GM21717 (cell line): ENCODE measurements at regions not wholly inside any gene's neighbourhood (a gene's known extent, or its start where the extent isn't known, plus 50 kb on each side); places are given as distances from the start of the nearest gene placed in this dataset.
"Not testable (repeated sequence)": the region's sequence is repeated elsewhere in the genome, so short reads cannot be mapped to it uniquely, and the experiment has no call there.

Source experiments
- ATAC-seq: cut with Tn5 transposase; IDR thresholded peaks from one replicate; pipeline ENCODE4 v1.9.1; 2021; ENCODE audit warnings: mild to moderate bottlenecking, moderate library complexity; ENCODE audit not compliant: unreplicated experiment

- no peak for ATAC-seq
Measured at GRCh38 chr9:1115370-1115769, 65.2 kb downstream of the DMRT2 start.

- no peak for ATAC-seq
Measured at GRCh38 chr9:1117439-1117838, 67.3 kb downstream of the DMRT2 start.

- no peak for ATAC-seq
Measured at GRCh38 chr9:1120500-1121165, 70.5 kb downstream of the DMRT2 start.

- ATAC-seq = no peak
Measured at GRCh38 chr9:1125741-1126140, 75.6 kb downstream of the DMRT2 start.

GRCh38 chr9:1128046-1128445 is 77.9 kb downstream of the DMRT2 start:
- ATAC-seq = no peak

- no peak for ATAC-seq
Measured at GRCh38 chr9:1129382-1129781, 79.2 kb downstream of the DMRT2 start.

- ATAC-seq = no peak
Measured at GRCh38 chr9:1140057-1140456, 89.9 kb downstream of the DMRT2 start.

GRCh38 chr9:1151691-1152090 is 101.5 kb downstream of the DMRT2 start:
- no peak for ATAC-seq

GRCh38 chr9:1152171-1152570 is 102.0 kb downstream of the DMRT2 start:
- no peak for ATAC-seq

- ATAC-seq = no peak
Measured at GRCh38 chr9:1154739-1155138, 104.6 kb downstream of the DMRT2 start.

GRCh38 chr9:1155602-1156001 is 105.4 kb downstream of the DMRT2 start:
- no peak for ATAC-seq

- ATAC-seq = no peak
Measured at GRCh38 chr9:1156794-1157550, 106.8 kb downstream of the DMRT2 start.

GRCh38 chr9:1157836-1158235 is 107.7 kb downstream of the DMRT2 start:
- ATAC-seq = no peak

GRCh38 chr9:1170918-1171317 is 120.8 kb downstream of the DMRT2 start:
- no peak for ATAC-seq

GRCh38 chr9:1171546-1171945 is 121.4 kb downstream of the DMRT2 start:
- ATAC-seq = no peak

- no peak for ATAC-seq
Measured at GRCh38 chr9:1173211-1173610, 123.1 kb downstream of the DMRT2 start.

GRCh38 chr9:1173993-1174392 is 123.8 kb downstream of the DMRT2 start:
- ATAC-seq = no peak

- ATAC-seq = no peak
Measured at GRCh38 chr9:1179366-1179765, 129.2 kb downstream of the DMRT2 start.

GRCh38 chr9:1184146-1184545 is 134.0 kb downstream of the DMRT2 start:
- ATAC-seq = no peak

- not testable (repeated sequence) for ATAC-seq
Measured at GRCh38 chr9:1187137-1187536, 137.0 kb downstream of the DMRT2 start.

GRCh38 chr9:1195636-1196035 is 145.5 kb downstream of the DMRT2 start:
- ATAC-seq = not testable (repeated sequence)

GRCh38 chr9:1198085-1198484 is 147.9 kb downstream of the DMRT2 start:
- no peak for ATAC-seq

- no peak for ATAC-seq
Measured at GRCh38 chr9:1200847-1201251, 150.7 kb downstream of the DMRT2 start.
